ENCODE measurements at regions not wholly inside any gene's neighbourhood (a gene's known extent, or its start where the extent isn't known, plus 50 kb on each side); places are given as distances from the start of the nearest gene placed in this dataset.
"Not testable (repeated sequence)": the region's sequence is repeated elsewhere in the genome, so short reads cannot be mapped to it uniquely, and the experiment has no call there.

DNA sequence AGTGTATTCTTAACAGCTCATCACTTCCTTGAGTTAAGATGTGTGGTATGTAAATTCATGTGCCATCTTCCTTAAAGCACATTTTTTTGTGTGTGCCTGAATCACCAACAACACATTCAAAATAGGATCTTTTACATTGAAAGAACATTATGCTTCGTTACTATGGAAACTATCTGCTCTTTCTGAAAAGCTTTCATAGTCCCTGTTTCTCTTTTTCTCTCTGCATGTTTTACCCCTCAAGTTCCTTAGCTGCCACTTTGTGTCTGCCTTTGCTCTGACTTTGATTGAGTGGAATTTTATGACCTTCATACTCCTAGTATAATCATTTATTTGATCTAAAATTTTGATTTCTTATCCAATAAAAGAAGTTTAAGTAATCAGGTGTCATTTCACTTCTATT is 880.3 kb upstream of the FOXG1 start:
- DNase-seq, result peak in 1 of 58 donors; percentile 18

DNA sequence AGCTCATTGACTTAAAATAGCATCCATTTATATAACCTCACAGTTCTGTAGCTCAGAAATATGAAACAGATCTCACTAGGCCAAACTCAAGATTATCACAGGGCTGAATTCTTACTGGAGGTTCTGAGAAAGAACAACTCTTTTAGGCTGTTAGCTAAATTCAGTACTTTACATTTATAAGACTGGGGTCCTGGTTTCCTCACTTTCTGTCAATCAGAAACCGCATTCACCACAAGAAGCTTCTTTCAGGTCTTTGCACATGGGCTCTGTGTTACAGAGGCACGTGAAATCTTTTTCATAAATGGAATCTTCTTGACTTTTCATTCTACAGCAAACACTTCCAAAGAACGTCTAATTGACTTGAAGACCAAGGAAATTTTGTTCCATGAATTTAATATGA is 876.3 kb upstream of the FOXG1 start:
- DNase-seq, result no peak

DNA sequence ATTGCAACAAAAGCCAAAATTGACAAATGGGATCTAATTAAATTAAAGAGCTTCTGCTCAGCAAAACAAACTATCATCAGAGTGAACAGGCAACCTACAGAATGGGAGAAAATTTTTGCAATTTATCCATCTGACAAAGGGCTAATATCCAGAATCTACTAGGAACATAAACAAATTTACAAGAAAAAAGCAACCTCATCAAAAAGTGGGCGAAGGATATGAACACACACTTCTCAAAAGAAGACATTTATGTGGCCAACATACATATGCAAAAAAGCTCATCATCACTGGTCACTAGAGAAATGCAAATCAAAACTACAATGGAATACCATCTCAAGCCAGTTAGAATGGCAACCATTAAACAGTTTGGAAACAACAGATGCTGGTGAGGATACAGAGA is 858.1 kb upstream of the FOXG1 start:
- not testable (repeated sequence) for DNase-seq

DNA sequence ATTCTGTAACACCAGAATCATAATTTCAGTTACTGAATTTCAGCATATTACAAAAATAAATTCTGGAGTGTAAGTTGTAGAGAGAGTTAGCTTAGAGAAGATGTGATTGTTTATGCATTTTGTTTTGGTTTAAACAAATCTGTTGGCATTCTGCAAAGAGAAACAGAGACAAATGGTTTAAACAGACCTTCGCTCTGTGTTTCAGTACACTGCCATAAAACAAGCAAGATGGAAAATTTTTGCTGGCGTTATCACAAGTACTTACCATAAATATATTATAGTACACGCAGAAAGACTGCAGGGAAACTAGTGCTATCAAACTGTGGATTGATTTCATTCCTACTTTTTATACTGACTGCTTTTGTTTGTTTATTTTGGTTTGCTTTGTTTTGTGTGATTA is 850.3 kb upstream of the FOXG1 start:
- DNase-seq, result no peak

DNA sequence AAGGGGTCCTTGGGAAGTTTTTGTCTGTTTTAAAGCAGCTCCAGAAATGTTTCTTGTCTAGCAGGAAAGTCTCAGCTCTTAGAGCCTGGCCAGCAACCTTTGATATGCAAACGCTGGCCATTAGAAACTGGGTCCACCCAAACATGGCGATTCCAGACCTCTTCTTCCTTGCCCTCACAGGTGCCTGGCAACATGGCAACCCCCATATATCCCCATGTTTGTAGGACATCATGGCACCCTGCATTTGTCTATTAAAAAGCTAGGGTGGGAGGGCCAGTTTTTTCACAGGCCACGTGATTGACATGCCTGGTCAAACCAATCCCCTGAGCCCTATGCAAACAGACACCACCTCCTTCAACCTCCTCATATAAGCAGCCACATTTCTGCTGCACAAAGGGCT is 848.7 kb upstream of the FOXG1 start:
- no peak for DNase-seq

GRCh38 chr14:27927519-27927918 is 839.1 kb upstream of the FOXG1 start:
- no peak for DNase-seq

- DNase-seq, result no peak
Observed at GRCh38 chr14:27929797-27930347, 836.7 kb upstream of the FOXG1 start.

- DNase-seq, result no peak
Observed at GRCh38 chr14:27938392-27938791, 828.2 kb upstream of the FOXG1 start.

- DNase-seq, result no peak
Observed at GRCh38 chr14:27945512-27945911, 821.1 kb upstream of the FOXG1 start.

DNA sequence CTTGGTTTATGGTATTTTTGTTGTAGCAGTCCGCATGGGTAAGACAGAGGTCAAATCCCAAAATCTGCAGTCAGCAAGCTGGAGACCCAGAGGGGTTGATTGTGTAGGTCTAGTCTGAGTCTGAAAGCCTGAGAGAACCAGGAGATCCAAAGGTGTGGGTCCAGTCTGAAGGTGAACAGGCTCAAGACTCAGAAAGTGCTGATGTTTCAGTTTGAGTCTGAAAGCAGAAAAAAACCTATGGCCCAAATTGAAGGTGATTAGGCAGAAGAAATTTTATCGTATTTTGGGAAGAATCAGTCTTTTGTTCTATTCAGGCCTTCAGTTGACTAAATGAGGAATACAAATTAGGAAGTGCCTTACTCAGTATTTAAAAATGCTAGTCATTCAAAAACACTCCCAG is 807.8 kb upstream of the FOXG1 start:
- DNase-seq, result no peak

DNA sequence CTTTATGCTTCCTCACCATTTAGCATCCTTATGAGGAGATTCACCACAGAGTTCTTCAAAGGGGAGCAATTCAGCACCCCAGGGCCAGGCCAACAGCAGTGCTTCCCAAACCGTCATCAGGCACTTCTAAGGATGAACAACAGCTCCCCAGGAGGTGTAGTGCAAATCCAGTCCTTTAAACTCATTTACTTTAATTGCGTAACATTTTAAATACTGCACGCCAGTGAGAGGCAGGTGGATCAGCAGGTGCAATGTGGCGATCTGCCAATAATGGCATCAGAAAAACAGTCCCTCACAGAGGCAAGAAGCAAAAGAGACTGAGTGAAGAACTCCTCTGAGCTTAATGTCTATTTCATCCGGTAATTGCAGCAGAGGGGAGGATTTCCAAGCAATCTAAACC is 770.9 kb upstream of the FOXG1 start:
- DNase-seq, result no peak

GRCh38 chr14:28001002-28001401 is 765.6 kb upstream of the FOXG1 start:
- no peak for DNase-seq

DNA sequence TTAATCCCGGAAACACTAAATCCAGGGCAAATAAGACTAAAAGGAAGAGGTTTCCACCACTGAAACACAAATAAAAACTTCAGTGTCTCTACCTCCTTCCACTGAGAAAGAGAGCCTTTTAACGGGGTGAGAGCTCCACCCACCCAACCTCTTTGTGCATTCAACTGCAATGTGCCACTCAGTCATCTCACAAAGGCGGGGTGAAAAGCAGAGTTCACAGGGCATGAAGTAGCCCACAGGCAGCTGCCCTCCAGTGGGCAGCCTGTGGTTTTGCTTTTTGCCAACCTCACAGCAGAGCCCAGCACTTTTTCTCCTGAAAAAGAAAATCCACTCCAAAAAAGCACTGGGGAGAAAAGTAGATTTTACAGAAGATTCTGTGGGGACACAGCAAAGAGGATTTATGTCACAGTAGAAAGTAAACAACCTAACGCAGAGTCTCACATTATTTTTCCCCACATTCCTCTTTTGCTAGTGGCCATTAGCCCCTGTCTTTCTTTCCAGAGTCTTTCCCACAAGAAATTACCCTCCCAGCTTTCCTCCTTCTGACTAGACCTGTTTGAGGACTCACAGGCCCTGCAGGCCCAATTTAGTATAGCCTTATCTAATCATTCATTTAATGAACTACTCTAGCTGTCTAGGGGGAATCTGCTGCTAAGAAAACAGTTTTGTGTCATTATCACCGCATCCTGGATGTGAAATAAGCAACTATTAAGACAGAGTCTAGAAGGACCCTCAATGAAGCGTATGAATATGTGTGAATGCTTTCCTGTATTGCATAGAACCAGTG is 753.8 kb upstream of the FOXG1 start:
- no peak for DNase-seq

DNA sequence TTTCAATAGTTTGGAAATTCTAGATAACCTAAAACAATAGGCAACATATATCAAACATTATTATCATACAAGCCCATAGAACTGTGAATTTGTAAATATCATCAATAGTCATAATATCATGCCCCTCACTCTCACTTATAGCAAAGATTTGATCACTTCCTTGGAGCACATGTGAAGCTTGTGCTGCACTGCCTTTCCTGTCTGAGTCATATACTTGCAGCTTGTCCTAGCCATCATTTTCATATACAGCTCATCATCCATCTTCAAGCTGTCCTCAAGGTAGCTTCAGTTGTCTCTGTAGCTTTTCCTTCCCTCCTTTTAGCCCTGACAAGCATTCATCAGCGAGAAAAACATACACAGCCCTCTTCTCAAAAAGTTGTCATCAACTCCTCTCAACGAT is 746.5 kb upstream of the FOXG1 start:
- DNase-seq, result no peak

GRCh38 chr14:28023853-28024252 is 742.7 kb upstream of the FOXG1 start:
- no peak for DNase-seq

DNA sequence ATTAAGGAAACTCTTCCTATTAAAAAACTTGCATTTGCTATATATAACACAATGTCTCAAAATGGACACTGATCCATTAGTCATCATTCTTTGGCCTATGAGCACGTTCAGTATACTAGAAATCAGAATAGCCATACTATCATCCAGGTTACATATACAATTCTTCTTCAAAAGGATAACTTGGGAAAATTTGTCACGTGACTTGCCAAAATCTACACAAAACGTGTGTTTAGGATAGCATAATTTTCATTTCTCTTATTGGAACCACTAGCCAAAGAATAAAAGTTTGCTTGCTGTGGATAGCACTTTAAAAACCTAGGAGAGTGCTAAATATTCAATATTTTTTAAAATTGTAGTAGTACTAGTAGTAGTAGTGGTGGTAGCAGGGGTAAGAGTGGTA is 714.3 kb upstream of the FOXG1 start:
- DNase-seq, result no peak

- no peak for DNase-seq
Observed at GRCh38 chr14:28055008-28055407, 711.6 kb upstream of the FOXG1 start.

DNA sequence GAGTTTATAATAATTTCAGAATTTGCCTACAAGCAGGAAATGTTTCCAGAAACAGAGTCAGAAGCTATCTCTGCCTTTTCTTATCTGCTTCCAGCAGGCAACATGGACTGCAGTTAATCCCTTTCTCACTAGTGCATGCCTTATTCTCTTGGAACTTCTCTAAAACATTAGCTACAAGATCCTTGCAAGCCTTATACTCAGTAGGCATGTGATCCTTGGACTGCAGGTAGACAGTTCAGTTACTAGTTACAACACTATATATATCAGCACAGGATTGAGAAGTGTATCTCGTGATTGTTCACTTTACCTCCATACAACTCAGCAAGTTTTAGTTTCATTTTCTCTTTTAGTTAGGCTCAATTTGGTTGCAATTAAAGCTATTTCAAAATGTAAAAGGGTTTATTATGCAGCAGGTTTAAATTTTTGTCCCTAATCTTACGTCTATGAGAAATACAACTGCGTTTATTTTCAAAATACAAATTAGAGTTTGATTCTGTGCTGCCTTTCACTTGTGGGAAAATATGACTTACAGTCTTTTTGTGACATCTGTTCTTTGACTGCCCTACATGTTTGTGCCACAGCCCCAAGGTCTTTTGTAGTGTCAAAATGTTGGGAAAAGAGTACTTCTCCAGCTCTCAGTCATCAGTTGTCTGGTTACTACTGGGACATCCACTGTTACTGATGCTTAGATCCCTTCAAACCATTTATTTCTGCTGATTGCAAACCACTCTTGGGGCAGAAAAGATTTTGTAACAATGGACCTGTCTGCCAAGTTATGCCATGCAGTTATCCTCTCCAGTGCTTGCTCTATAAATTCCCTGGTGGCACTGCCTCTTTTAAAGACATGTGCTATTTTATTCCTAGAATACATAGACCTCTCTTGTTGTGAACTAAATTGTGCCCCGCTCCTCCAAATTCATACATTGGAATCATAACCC is 709.0 kb upstream of the FOXG1 start:
- DNase-seq, result no peak

- DNase-seq, result no peak
Observed at GRCh38 chr14:28059254-28059653, 707.3 kb upstream of the FOXG1 start.

DNA sequence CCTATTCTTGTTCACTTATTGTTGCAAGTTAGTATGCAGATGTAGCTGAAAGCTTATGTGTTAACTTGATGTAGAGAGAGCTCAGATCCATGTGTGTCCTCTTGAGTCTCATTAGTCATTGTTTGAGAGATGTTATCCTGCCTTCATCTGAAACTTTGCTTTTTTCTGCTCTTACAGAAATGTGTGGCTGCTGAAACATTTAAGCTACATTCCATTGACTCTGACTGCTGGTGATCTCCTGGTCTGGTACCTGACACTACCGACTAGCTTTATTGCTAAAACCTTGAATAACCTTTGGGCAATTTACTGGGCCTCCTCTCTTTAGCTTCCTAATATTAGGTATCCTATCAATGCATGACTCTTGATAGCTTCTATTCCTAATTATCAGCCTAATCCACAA is 705.6 kb upstream of the FOXG1 start:
- DNase-seq, result no peak

- no peak for DNase-seq
Observed at GRCh38 chr14:28077021-28077420, 689.6 kb upstream of the FOXG1 start.

GRCh38 chr14:28083389-28083788 is 683.2 kb upstream of the FOXG1 start:
- DNase-seq, result no peak

All from anterior cingulate cortex (tissue), 58 donors.